ENCODE measurements at regions not wholly inside any gene's neighbourhood (a gene's known extent, or its start where the extent isn't known, plus 50 kb on each side); places are given as distances from the start of the nearest gene placed in this dataset.

DNA sequence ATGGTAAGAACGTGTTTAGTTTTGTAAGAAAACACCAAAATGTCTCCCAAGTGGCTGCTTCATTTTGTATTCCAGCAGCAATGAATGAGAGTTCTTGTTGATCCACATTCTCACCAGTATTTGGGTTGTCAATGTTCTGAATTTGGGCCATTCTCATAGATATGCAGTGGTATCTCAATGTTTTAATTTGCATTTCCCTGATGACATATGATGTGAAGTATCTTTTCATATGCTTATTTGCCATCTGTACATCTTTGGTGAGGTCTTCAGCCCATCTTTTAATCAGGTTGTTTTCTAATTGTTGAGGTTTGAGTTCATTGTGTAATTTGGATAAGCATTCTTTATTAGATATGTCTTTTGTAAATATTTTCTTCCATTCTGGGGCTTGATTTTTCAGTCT lies 436.8 kb upstream of the IRAK1BP1 start:
- TF ChIP-seq, protein P1, sequence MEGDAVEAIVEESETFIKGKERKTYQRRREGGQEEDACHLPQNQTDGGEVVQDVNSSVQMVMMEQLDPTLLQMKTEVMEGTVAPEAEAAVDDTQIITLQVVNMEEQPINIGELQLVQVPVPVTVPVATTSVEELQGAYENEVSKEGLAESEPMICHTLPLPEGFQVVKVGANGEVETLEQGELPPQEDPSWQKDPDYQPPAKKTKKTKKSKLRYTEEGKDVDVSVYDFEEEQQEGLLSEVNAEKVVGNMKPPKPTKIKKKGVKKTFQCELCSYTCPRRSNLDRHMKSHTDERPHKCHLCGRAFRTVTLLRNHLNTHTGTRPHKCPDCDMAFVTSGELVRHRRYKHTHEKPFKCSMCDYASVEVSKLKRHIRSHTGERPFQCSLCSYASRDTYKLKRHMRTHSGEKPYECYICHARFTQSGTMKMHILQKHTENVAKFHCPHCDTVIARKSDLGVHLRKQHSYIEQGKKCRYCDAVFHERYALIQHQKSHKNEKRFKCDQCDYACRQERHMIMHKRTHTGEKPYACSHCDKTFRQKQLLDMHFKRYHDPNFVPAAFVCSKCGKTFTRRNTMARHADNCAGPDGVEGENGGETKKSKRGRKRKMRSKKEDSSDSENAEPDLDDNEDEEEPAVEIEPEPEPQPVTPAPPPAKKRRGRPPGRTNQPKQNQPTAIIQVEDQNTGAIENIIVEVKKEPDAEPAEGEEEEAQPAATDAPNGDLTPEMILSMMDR (IDR thresholded peaks at IDR 0.05; ENCODE audit: low read depth, low read length, poor library complexity, severe bottlenecking), result no peak
- TF ChIP-seq EZH2phosphoT487 (IDR thresholded peaks at IDR 0.05; ENCODE audit: borderline replicate concordance, low read length), result no peak

Data from DOHH2 (cell line).